ENCODE measurements at regions not wholly inside any gene's neighbourhood (a gene's known extent, or its start where the extent isn't known, plus 50 kb on each side); places are given as distances from the start of the nearest gene placed in this dataset.

- no peak for ATAC-seq (ENCODE audit: low read depth)
- in situ Hi-C loops (cut with MboI; ENCODE audit: low sequenced_read_pairs) (loop anchor here (10.0 kb wide), 1 partner anchor 276 kb away; no protein-coding TSS in a partner anchor), dilution Hi-C loops (cut with HindIII; ENCODE audit: low sequenced_read_pairs, unreplicated experiment) (loop anchor here (25.0 kb wide), 1 partner anchor 288 kb away; no protein-coding TSS in a partner anchor)
Measured at GRCh38 chr4:180950377-180950776, 1292.8 kb upstream of the TENM3 start.

More at GRCh38 chr4:180950377-180950776, 1292.8 kb upstream of the TENM3 start:
- WGBS, 2 experiments (ENCODE audit: extremely low coverage in 2 of 2, insufficient read length in 1 of 2) = no CpG with 5 or more reads among the region's 1 CpG
- no peak overlapping the region for H3K4ac ChIP-seq (ENCODE audit: low read depth, low read length)
- H3K36me3 ChIP-seq (ENCODE audit: control insufficient read depth, insufficient read depth, low read length) = no peaks in the 10 kb centered on the region
- no peaks in the 10 kb centered on the region for H3K9me1 ChIP-seq (ENCODE audit: insufficient read depth, low read length)
- no peaks in the 10 kb centered on the region for H4K20me1 ChIP-seq (ENCODE audit: insufficient read depth, low read length)
- H3K27me3 ChIP-seq (ENCODE audit: control insufficient read depth, insufficient read depth, low read length) = no peaks in the 10 kb centered on the region
- no peak overlapping the region for H4K91ac ChIP-seq (ENCODE audit: insufficient read depth, low read depth, low read length)
- no peak overlapping the region for H3K4me3 ChIP-seq (ENCODE audit: insufficient read depth, low read depth, low read length)
- no peak overlapping the region for H3K9ac ChIP-seq (ENCODE audit: low read depth, low read length)
- H2BK15ac ChIP-seq (ENCODE audit: low read depth, low read length) = no peak overlapping the region
- no peak overlapping the region for H3K18ac ChIP-seq (ENCODE audit: low read depth, low read length)
- no peaks in the 10 kb centered on the region for H3K79me1 ChIP-seq (ENCODE audit: low read depth in 1 of 2, low read length in 2 of 2)
- no peak overlapping the region for H3K4me2 ChIP-seq (ENCODE audit: low read depth, low read length)
- H4K5ac ChIP-seq (ENCODE audit: low read depth, low read length) = no peak overlapping the region
- POLR2A ChIA-PET (ENCODE audit: unreplicated experiment) = no interaction called here
- no peak overlapping the region for H2AK9ac ChIP-seq (replicated peaks; ENCODE audit: low read depth, low read length, poor library complexity)
- no peak overlapping the region for H2BK5ac ChIP-seq (ENCODE audit: low read depth, low read length, poor library complexity, severe bottlenecking)
- H4K8ac ChIP-seq (ENCODE audit: low read depth in 2 of 2, low read length in 2 of 2) = no peak overlapping the region
- no peak overlapping the region for H2BK120ac ChIP-seq (ENCODE audit: low read depth, low read length)
- no peak overlapping the region for H3K23ac ChIP-seq (ENCODE audit: low read depth, low read length)
- no peak for DNase-seq
- intact Hi-C loops (cut with micrococcal nuclease) = no loop called here
- no peak overlapping the region for H2AK5ac ChIP-seq (ENCODE audit: low read depth, low read length)
- no TSS peak for BruUV-seq (replicated peaks)
- H2AFZ ChIP-seq (replicated peaks; ENCODE audit: low read length, poor library complexity) = no peak overlapping the region
- no peak overlapping the region for H3K14ac ChIP-seq (replicated peaks; ENCODE audit: low read depth, low read length)
- H3K27ac ChIP-seq (ENCODE audit: insufficient read depth, low read length) = no peak overlapping the region
- H3K56ac ChIP-seq (ENCODE audit: extremely low read depth, insufficient read depth, low read length) = no peak overlapping the region
- CTCF ChIA-PET = interaction anchor here (1.1 kb wide), 1 partner anchor 12 kb away, joined by 3 read pairs; no protein-coding TSS in a partner anchor
- no peak overlapping the region for H2BK20ac ChIP-seq (ENCODE audit: low read depth, low read length)
- H3K9me3 ChIP-seq (ENCODE audit: control insufficient read depth, insufficient read depth, low read length) = no peaks in the 10 kb centered on the region; the same call in 1 of the 2 replicates
- no peak for TF ChIP-seq MXI1 (IDR thresholded peaks at IDR 0.05; ENCODE audit: borderline replicate concordance, low read depth, low read length)
- no peak for TF ChIP-seq BHLHE40 (IDR thresholded peaks at IDR 0.05; ENCODE audit: low read depth, low read length)
- TF ChIP-seq NFE2L2 (IDR thresholded peaks at IDR 0.05; ENCODE audit: low read depth, low read length) = no peak
- no peaks in the 10 kb centered on the region for H3K4me1 ChIP-seq (ENCODE audit: control insufficient read depth, insufficient read depth, low read length)

Measured in IMR-90 (cell line).